Urothelium cell line (cell line): ENCODE measurements at regions not wholly inside any gene's neighbourhood (a gene's known extent, or its start where the extent isn't known, plus 50 kb on each side); places are given as distances from the start of the nearest gene placed in this dataset.
"Not testable (repeated sequence)": the region's sequence is repeated elsewhere in the genome, so short reads cannot be mapped to it uniquely, and the experiment has no call there.

Experiments used
- DNase-seq: peaks from one replicate; pipeline ENCODE4 v3.0.0; 2011; ENCODE audit warnings: low spot score, mixed read lengths
- FAIRE-seq: peaks from 2 replicates; lab custom pipeline; 2011; peaks lifted over from hg19 to GRCh38; lab: Jason Lieb, UNC

- not testable (repeated sequence) for DNase-seq, FAIRE-seq
Measured at GRCh38 chr18:14985291-14986013, 237.5 kb downstream of the ANKRD30B start.

- not testable (repeated sequence) for DNase-seq, FAIRE-seq
Measured at GRCh38 chr18:14987377-14987776, 239.4 kb downstream of the ANKRD30B start.

GRCh38 chr18:14987960-14988710 is 240.2 kb downstream of the ANKRD30B start:
- not testable (repeated sequence) for FAIRE-seq

GRCh38 chr18:14989569-14989968 is 241.6 kb downstream of the ANKRD30B start:
- not testable (repeated sequence) for FAIRE-seq

More at GRCh38 chr18:14987960-14988710, 240.2 kb downstream of the ANKRD30B start:
- not testable (repeated sequence) for DNase-seq

GRCh38 chr18:14991934-14992445 is 244.0 kb downstream of the ANKRD30B start:
- FAIRE-seq = peak; percentile 53
- DNase-seq = not testable (repeated sequence)

More at GRCh38 chr18:14989569-14989968, 241.6 kb downstream of the ANKRD30B start:
- DNase-seq = not testable (repeated sequence)

GRCh38 chr18:14992758-14993157 is 244.8 kb downstream of the ANKRD30B start:
- FAIRE-seq = peak; percentile 55
- DNase-seq = not testable (repeated sequence)

GRCh38 chr18:14995023-14995422 is 247.1 kb downstream of the ANKRD30B start:
- DNase-seq, FAIRE-seq: not testable (repeated sequence)

GRCh38 chr18:14997357-14997756 is 249.4 kb downstream of the ANKRD30B start:
- no peak for DNase-seq
- no peak for FAIRE-seq

- FAIRE-seq = peak; percentile 32
- not testable (repeated sequence) for DNase-seq
Measured at GRCh38 chr18:14997899-14998298, 249.9 kb downstream of the ANKRD30B start.

GRCh38 chr18:14998360-14999042 is 250.5 kb downstream of the ANKRD30B start:
- FAIRE-seq = peak; percentile 96
- DNase-seq = not testable (repeated sequence)

GRCh38 chr18:14999085-14999975 is 251.4 kb downstream of the ANKRD30B start:
- FAIRE-seq = no peak
- DNase-seq = no peak

GRCh38 chr18:15000119-15001037 is 252.4 kb downstream of the ANKRD30B start:
- FAIRE-seq = peak; percentile 68
- DNase-seq = not testable (repeated sequence)

GRCh38 chr18:15001038-15001794 is 253.2 kb downstream of the ANKRD30B start:
- FAIRE-seq = peak; percentile 77
- DNase-seq = not testable (repeated sequence)

GRCh38 chr18:15001795-15002107 is 253.8 kb downstream of the ANKRD30B start:
- FAIRE-seq = peak; percentile 87
- peak; percentile 48 for DNase-seq

GRCh38 chr18:15002765-15003164 is 254.8 kb downstream of the ANKRD30B start:
- DNase-seq = not testable (repeated sequence)
- FAIRE-seq = peak; percentile 75

GRCh38 chr18:15003231-15003630 is 255.3 kb downstream of the ANKRD30B start:
- DNase-seq, FAIRE-seq: not testable (repeated sequence)

GRCh38 chr18:15003636-15004269 is 255.8 kb downstream of the ANKRD30B start:
- DNase-seq = not testable (repeated sequence)
- peak; percentile 96 for FAIRE-seq
